Pancreas (tissue), 10 donors: ENCODE measurements at regions not wholly inside any gene's neighbourhood (a gene's known extent, or its start where the extent isn't known, plus 50 kb on each side); places are given as distances from the start of the nearest gene placed in this dataset.

Source experiments
- ATAC-seq, 4 donors: fragments of 200-7000 bp; cut with Tn5 transposase; one replicate each; pipeline versions ENCODE4 v1.8.0 to v1.9.1; 2020; ENCODE audit warnings: mild to moderate bottlenecking in 4 of 4, moderate library complexity in 4 of 4
- DNase-seq, 6 donors: peaks; one replicate each; pipeline ENCODE4 v3.0.0-alpha.2; 2020
- FAIRE-seq: peaks from 2 replicates; lab custom pipeline; 2012; peaks lifted over from hg19 to GRCh38; lab: Jason Lieb, UNC
- H3K27ac ChIP-seq, 4 donors: fragments of 200-600 bp; sonication (generic); 1 replicate in 3 of 4; 2 replicates in 1 of 4; pipeline versions ENCODE4 v1.5.0 to v1.8.0; 2020
- H3K27me3 ChIP-seq, 4 donors: fragments of 200-600 bp; one replicate each; pipeline ENCODE4 v1.8.0; 2021
- H3K36me3 ChIP-seq, 3 donors: fragments of 200-600 bp; sonication (generic) in 1 of 3; one replicate each; pipeline versions ENCODE4 v1.5.0 to v1.8.0; 2020 to 2021
- H3K4me1 ChIP-seq, 3 donors: fragments of 200-600 bp; one replicate each; pipeline ENCODE4 v1.8.0; 2021
- H3K4me3 ChIP-seq, 4 donors: fragments of 200-600 bp; sonication (generic) in 2 of 4; one replicate each; pipeline versions ENCODE4 v1.5.0 to v1.8.0; 2020 to 2021
- H3K9me3 ChIP-seq, 4 donors: fragments of 200-600 bp; one replicate each; pipeline ENCODE4 v1.8.0; 2021
- CTCF ChIP-seq, 4 donors: fragments of 200-600 bp; sonication (generic) in 3 of 4; IDR thresholded peaks; one replicate each; pipeline versions ENCODE4 v1.5.0 to v1.8.0; 2021; ENCODE audit warnings: antibody characterized with exemption in 4 of 4
- WGBS, 2 donors: extraction: QIAGEN DNeasy Blood & Tissue Kit; methylation state at CpG; one replicate each; pipeline ENCODE4 v1.1.7; 2013; 5-methylcytosine and 5-hydroxymethylcytosine counted together
- intact Hi-C, 3 donors: fragments of 100-400 bp; cut with DNase I; formaldehyde crosslinking; loops; one replicate each; pipeline versions ENCODE4 v1.11.1 to v1.14.2; 2022
- donor health status: healthy with polysubstance abuse.
- donor health status: DM: no; HTN: no; CAD: no; lungs with moderate emphysema.
- donor health status: DM: no; HTN: no; CAD: no.
- donor health status: control.
- donor health status: control.
- donor health status: Bipolar disorder and iron deficiency.
- donor health status: DM: yes; HTN: yes; CAD: no.
- donor health status: DM: no; HTN: no; CAD: no.
- donor health status: DM: no; HTN: no; CAD: no.
- donor health status: DM: yes; HTN: yes; CAD: no.

DNA sequence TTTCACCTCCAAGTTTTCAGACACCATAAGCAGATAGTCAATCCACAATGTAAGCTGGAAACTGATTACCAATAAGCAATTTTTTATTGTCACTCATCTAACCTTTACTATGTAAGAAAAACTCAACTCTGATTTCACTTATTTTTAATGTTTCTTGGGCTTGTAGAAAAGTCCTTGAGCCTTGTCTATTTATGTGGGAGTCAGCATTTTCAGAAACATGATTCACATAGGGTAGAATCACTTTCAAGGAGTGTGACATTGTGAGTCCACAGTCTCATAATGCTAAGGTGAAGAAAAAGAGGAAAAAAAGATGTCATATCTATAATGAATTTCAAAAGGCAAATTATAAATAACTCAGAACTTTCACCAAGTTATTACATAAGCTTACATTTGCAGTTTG lies 2167.9 kb upstream of the C9orf72 start:
- Histone ChIP-seq H3K36me3 (no peaks in the 10 kb centered on the region), H3K4me1 (no peaks in the 10 kb centered on the region), H3K27ac (no peak overlapping the region), H3K4me3 (no peak overlapping the region), H3K27me3 (no peaks in the 10 kb centered on the region), H3K9me3 (no peaks in the 10 kb centered on the region)
- no peak for TF ChIP-seq CTCF (IDR thresholded peaks at IDR 0.05)
- no peak for ATAC-seq
- intact Hi-C loops: no loop called here
- no peak for DNase-seq
- no peak for FAIRE-seq

- Histone ChIP-seq H3K9me3 (no peaks in the 10 kb centered on the region), H3K27me3 (no peaks in the 10 kb centered on the region), H3K36me3 (no peaks in the 10 kb centered on the region), H3K4me3 (no peak overlapping the region), H3K4me1 (no peaks in the 10 kb centered on the region), H3K27ac (no peak overlapping the region)
- ATAC-seq: no peak
- TF ChIP-seq CTCF (IDR thresholded peaks at IDR 0.05): no peak
- intact Hi-C loops: no loop called here
- no peak for FAIRE-seq
- DNase-seq: no peak
- WGBS, 2 donors: 23 to 28% methylated on average over 2 of the region's 2 CpGs
These were observed 2176.8 kb upstream of the C9orf72 start for GRCh38 chr9:29750062-29750461.

DNA sequence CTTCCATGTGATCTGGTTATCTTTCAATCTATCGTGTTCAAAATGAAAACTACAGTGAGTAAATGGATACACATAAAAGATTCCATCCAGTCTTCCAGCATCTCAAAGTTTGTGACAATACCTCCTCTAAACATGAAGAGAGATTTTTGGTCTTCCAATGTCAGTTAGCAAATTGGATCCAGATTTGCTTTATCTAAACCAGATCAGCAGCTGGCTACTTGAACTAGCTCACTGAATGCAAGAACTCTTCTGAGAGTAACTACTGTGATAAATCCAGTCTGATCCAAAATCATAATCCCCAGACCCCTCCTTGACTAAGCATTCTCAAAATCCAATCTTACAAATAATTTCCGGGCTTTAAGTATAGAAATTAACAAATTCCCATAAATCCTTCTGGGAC lies 2177.9 kb upstream of the C9orf72 start:
- WGBS, 2 donors: 55 to 77% methylated on average over 2 of the region's 2 CpGs
- no peaks in the 10 kb centered on the region for H3K4me1 ChIP-seq
- no peak for DNase-seq
- no peak overlapping the region for H3K4me3 ChIP-seq
- H3K36me3 ChIP-seq: no peaks in the 10 kb centered on the region
- H3K9me3 ChIP-seq: no peaks in the 10 kb centered on the region
- intact Hi-C loops: no loop called here
- TF ChIP-seq CTCF (IDR thresholded peaks at IDR 0.05): no peak
- no peaks in the 10 kb centered on the region for H3K27me3 ChIP-seq
- no peak overlapping the region for H3K27ac ChIP-seq
- no peak for ATAC-seq
- FAIRE-seq: no peak

- TF ChIP-seq CTCF (IDR thresholded peaks at IDR 0.05): no peak
- H3K36me3 ChIP-seq: no peaks in the 10 kb centered on the region
- intact Hi-C loops: no loop called here
- no peak for DNase-seq
- H3K9me3 ChIP-seq: no peaks in the 10 kb centered on the region
- H3K4me1 ChIP-seq: no peaks in the 10 kb centered on the region
- no peak overlapping the region for H3K27ac ChIP-seq
- H3K27me3 ChIP-seq: no peaks in the 10 kb centered on the region
- H3K4me3 ChIP-seq: no peak overlapping the region
- no peak for ATAC-seq
- no peak for FAIRE-seq
These were observed 2180.4 kb upstream of the C9orf72 start for GRCh38 chr9:29753638-29754037.

GRCh38 chr9:29769019-29769418 lies 2195.7 kb upstream of the C9orf72 start:
- Histone ChIP-seq H3K9me3 (no peaks in the 10 kb centered on the region), H3K27me3 (no peaks in the 10 kb centered on the region), H3K4me1 (no peaks in the 10 kb centered on the region), H3K36me3 (no peaks in the 10 kb centered on the region), H3K4me3 (no peak overlapping the region), H3K27ac (no peak overlapping the region)
- 74 to 78% methylated on average over 2 of the region's 2 CpGs for WGBS, 2 donors
- FAIRE-seq (no peak), DNase-seq (no peak), ATAC-seq (no peak)
- intact Hi-C loops: no loop called here
- no peak for TF ChIP-seq CTCF (IDR thresholded peaks at IDR 0.05)
